ENCODE measurements at regions not wholly inside any gene's neighbourhood (a gene's known extent, or its start where the extent isn't known, plus 50 kb on each side); places are given as distances from the start of the nearest gene placed in this dataset.

- H3K27ac Mint-ChIP-seq: no peak overlapping the region
- peaks cover 58% of the 10 kb centered on the region for H3K27me3 Mint-ChIP-seq
- peaks cover 12% of the 10 kb centered on the region for H3K4me1 Mint-ChIP-seq
- no peak overlapping the region for H3K4me3 Mint-ChIP-seq
- no peaks in the 10 kb centered on the region for H3K36me3 Mint-ChIP-seq (ENCODE audit: low read depth)
- H3K9me3 Mint-ChIP-seq: no peaks in the 10 kb centered on the region
- no peak for ATAC-seq (replicated peaks)
These were observed 388.6 kb downstream of the BCAT1 start for GRCh38 chr12:24560192-24560775.

DNA sequence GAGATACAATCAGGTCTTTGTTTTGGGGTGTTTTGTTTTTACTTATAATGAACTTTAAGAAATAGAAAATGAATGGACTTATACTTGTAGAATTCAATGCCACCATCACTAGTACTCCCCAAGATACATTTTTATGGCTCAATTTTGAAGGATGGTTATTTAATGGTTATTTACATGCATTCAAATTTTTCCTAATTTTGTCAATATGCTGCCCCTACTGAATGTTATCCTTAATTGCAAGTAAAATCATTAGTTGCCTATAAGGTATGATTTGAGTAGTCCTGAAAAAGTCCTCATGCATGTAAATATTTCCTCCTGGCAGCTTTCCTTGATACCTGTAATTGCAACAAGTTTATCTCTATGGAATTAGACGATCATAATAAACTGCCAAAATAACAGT lies 391.2 kb downstream of the BCAT1 start:
- Mint-ChIP-seq H3K4me3 (no peak overlapping the region), H3K27me3 (peaks cover 43% of the 10 kb centered on the region), H3K4me1 (peaks cover 6% of the 10 kb centered on the region), H3K27ac (no peak overlapping the region), H3K36me3 (ENCODE audit: low read depth) (no peaks in the 10 kb centered on the region), H3K9me3 (no peaks in the 10 kb centered on the region)
- no peak for ATAC-seq (replicated peaks)

DNA sequence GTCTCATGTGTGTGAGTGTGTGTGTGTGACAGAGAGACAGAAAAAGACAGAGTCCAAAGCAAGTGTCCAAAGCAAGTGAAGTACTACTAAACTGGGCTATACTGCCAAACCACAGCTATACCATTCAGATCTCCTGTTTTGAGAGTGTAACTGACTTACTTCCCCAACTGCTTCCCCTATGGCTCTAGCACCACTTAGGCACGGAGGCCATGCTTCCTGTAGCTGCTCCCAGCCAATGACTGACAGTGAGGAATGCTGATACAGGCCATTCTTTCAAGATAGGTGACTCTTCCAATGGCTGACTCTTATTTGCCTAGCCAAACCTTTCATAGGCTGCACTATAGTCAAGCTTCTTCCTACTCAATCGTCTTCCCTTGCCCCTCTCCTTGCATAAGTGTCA lies 393.2 kb downstream of the BCAT1 start:
- no peaks in the 10 kb centered on the region for H3K4me1 Mint-ChIP-seq
- H3K4me3 Mint-ChIP-seq: no peak overlapping the region
- H3K36me3 Mint-ChIP-seq (ENCODE audit: low read depth): no peaks in the 10 kb centered on the region
- ATAC-seq (replicated peaks): no peak
- no peak overlapping the region for H3K27ac Mint-ChIP-seq
- H3K9me3 Mint-ChIP-seq: no peaks in the 10 kb centered on the region
- peaks cover 29% of the 10 kb centered on the region for H3K27me3 Mint-ChIP-seq

DNA sequence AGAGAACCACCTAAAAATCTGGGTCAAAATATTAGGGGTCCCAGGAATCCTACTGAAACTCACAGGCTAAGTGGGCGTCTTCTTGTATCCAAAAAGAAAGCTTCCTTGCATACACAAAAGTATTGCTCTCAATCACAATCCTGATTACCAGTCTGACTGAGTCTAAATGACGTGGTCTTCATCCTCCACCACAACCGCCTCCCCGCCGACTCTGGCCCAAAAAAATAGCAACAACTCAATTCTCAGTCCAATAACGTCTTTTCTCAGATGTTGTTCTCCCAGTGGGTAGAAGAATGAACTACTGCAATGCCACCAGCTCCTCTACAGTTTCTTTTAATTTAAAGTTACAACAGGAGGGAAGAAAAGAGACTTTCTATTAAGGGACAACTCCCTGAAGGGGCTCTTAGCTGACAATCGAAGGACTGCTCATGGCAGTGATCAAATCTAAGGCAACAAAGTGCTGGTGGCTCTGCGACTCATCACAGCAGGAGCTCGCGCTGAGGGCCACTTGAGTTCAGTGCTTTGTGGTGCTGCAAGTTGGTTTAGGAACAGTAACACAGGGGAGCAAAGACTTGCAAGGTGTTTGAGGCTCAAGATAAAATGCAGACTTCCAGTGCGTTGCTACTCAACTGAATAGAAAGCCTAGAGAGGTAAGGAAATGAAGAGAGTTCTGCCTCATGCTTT lies 394.1 kb downstream of the BCAT1 start:
- H3K4me1 Mint-ChIP-seq: no peaks in the 10 kb centered on the region
- no peak overlapping the region for H3K27ac Mint-ChIP-seq
- no peaks in the 10 kb centered on the region for H3K36me3 Mint-ChIP-seq (ENCODE audit: low read depth)
- H3K4me3 Mint-ChIP-seq: no peak overlapping the region
- ATAC-seq (replicated peaks): no peak
- H3K9me3 Mint-ChIP-seq: no peaks in the 10 kb centered on the region
- H3K27me3 Mint-ChIP-seq: peaks cover 20% of the 10 kb centered on the region

DNA sequence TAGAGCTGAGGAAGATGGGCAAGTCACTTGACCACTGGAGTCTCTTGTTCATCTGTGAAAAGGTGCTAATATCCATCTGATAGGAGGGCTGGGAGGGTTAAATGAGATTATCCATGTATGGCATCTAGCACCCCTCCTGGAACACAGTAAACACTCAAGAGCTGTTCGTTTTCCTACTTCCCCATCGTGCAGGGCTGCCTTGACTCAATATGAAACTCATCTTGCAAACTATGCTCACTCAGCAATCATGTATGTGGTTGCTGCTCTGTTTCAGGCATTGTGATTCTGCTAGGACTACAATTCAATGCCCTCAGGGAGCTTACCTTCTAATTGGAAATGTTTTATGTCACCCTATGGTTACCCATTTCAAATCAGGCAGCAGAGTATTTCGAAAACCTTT lies 395.6 kb downstream of the BCAT1 start:
- no peaks in the 10 kb centered on the region for H3K9me3 Mint-ChIP-seq
- no peak overlapping the region for H3K4me3 Mint-ChIP-seq
- peaks cover 13% of the 10 kb centered on the region for H3K27me3 Mint-ChIP-seq
- H3K27ac Mint-ChIP-seq: no peak overlapping the region
- ATAC-seq (replicated peaks): no peak
- no peaks in the 10 kb centered on the region for H3K4me1 Mint-ChIP-seq
- H3K36me3 Mint-ChIP-seq (ENCODE audit: low read depth): no peaks in the 10 kb centered on the region

DNA sequence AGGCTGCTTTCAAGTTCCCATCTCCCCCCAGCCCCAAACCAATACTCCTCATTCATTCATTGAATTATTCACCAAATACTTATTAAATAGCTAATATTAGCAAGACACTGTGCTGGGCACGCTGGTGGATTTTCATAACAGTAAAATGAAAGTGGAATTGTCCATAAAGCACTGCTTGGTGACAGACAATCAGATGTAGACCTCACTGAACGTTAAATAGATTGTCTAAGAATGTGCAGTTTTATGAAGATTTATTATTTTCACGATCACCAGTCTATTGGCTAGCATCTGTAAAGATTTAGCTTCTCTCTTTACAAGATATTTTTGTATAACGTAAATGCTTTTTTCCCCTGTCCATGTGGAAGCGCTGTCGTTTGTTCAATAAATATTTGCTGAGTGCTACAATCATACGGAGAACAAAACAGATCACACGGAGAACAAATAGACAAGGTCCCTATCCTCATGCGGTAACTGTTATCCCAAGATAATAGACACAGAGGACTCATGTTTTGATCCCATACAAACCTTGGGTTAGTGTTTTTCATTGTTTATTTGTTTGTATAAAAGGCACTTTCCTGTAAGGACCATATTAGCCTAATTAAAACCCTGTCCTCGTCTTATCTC lies 397.6 kb downstream of the BCAT1 start:
- H3K27ac Mint-ChIP-seq: no peak overlapping the region
- H3K9me3 Mint-ChIP-seq: peaks cover 2% of the 10 kb centered on the region
- ATAC-seq (replicated peaks): no peak
- H3K4me1 Mint-ChIP-seq: no peaks in the 10 kb centered on the region
- H3K36me3 Mint-ChIP-seq (ENCODE audit: low read depth): no peaks in the 10 kb centered on the region
- H3K27me3 Mint-ChIP-seq: peaks cover 10% of the 10 kb centered on the region
- H3K4me3 Mint-ChIP-seq: no peak overlapping the region

GRCh38 chr12:24550609-24551008 lies 398.3 kb downstream of the BCAT1 start:
- Mint-ChIP-seq H3K27me3 (peaks cover 10% of the 10 kb centered on the region), H3K9me3 (peaks cover 3% of the 10 kb centered on the region), H3K4me3 (no peak overlapping the region), H3K4me1 (no peaks in the 10 kb centered on the region), H3K36me3 (ENCODE audit: low read depth) (no peaks in the 10 kb centered on the region), H3K27ac (no peak overlapping the region)
- ATAC-seq (replicated peaks): no peak

GRCh38 chr12:24546661-24547060 lies 402.2 kb downstream of the BCAT1 start:
- Mint-ChIP-seq H3K9me3 (peaks cover 3% of the 10 kb centered on the region), H3K27me3 (peaks cover 2% of the 10 kb centered on the region), H3K4me3 (no peak overlapping the region), H3K4me1 (no peaks in the 10 kb centered on the region), H3K36me3 (ENCODE audit: low read depth) (no peaks in the 10 kb centered on the region), H3K27ac (no peak overlapping the region)
- ATAC-seq (replicated peaks): no peak

- ATAC-seq (replicated peaks): no peak
- Mint-ChIP-seq H3K27me3 (no peaks in the 10 kb centered on the region), H3K4me3 (no peak overlapping the region), H3K9me3 (peaks cover 3% of the 10 kb centered on the region), H3K36me3 (ENCODE audit: low read depth) (no peaks in the 10 kb centered on the region), H3K27ac (no peak overlapping the region), H3K4me1 (no peaks in the 10 kb centered on the region)
These were observed 402.8 kb downstream of the BCAT1 start for GRCh38 chr12:24546084-24546483.

DNA sequence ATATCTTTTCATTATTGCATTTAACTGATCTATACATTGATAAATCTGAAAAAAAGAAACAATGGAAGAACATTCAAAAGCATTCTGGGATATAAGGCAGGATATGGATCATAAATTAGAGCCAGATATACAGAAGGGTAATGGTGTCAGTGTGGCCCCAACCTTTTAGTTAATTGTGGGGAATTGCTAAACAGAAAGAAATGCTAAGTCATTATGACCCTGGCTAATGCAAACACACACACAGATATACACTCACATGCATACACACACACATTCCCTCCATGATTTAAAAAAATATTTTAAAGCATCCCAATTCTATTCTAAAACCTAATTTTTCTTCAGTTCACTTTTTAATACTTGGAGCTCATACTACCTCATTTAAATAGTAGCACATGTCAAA lies 404.5 kb downstream of the BCAT1 start:
- Mint-ChIP-seq H3K27ac (no peak overlapping the region), H3K4me1 (no peaks in the 10 kb centered on the region), H3K36me3 (ENCODE audit: low read depth) (no peaks in the 10 kb centered on the region), H3K4me3 (no peak overlapping the region), H3K9me3 (peaks cover 3% of the 10 kb centered on the region), H3K27me3 (no peaks in the 10 kb centered on the region)
- no peak for ATAC-seq (replicated peaks)

DNA sequence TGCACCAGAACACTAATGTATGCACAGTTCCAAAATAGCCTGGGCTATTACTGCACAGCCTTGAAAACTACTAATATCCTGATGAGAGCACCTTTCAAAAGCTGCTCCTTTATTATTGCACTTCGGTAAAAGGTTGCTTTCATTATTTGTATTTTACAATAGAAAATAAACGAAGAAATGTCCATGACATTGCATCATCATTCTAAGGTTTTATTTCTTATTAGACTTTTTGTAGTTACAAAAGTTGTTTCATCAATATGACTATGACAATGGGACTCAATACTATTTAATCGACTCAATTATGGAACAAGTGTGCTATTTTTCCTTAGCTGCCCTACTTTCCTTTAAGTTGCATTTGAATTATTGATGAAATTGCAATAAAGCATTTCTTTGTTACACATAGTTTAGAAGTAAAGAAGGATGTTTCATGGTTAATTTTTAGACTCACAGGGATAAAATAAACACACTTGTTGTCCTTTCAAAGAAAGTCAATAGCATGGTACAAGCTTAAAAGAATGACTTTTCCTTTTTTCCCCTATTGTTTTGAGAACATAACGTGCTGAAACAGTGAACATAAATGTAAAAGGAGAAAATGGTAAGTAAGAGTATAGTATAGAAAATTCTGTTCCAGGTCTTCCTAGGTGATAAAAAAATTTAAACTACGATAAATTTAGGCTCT lies 407.6 kb downstream of the BCAT1 start:
- Mint-ChIP-seq H3K27me3 (no peaks in the 10 kb centered on the region), H3K9me3 (peaks cover under 1% of the 10 kb centered on the region), H3K27ac (no peak overlapping the region), H3K36me3 (ENCODE audit: low read depth) (no peaks in the 10 kb centered on the region), H3K4me3 (no peak overlapping the region), H3K4me1 (no peaks in the 10 kb centered on the region)
- no peak for ATAC-seq (replicated peaks)

DNA sequence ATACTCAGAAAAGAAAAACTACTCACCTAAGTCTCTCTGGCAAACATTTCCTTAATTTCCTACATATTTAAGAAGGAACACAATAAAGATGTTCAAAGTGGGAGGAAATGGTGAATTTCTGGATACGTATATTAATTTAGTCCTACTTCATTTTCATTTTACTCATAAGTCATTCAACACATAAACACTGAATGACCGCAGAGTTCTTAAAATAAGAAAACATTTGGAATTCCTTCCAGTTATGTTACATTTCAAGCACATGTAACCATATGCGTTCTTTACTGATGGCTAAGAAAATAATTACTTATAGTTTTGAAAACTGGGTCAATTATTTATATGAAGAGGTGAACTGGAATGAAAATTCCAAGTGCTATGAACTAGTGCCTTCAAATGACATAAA lies 409.3 kb downstream of the BCAT1 start:
- Mint-ChIP-seq H3K36me3 (ENCODE audit: low read depth) (no peaks in the 10 kb centered on the region), H3K4me3 (no peak overlapping the region), H3K9me3 (no peaks in the 10 kb centered on the region), H3K27ac (no peak overlapping the region), H3K4me1 (no peaks in the 10 kb centered on the region), H3K27me3 (no peaks in the 10 kb centered on the region)
- ATAC-seq (replicated peaks): no peak

DNA sequence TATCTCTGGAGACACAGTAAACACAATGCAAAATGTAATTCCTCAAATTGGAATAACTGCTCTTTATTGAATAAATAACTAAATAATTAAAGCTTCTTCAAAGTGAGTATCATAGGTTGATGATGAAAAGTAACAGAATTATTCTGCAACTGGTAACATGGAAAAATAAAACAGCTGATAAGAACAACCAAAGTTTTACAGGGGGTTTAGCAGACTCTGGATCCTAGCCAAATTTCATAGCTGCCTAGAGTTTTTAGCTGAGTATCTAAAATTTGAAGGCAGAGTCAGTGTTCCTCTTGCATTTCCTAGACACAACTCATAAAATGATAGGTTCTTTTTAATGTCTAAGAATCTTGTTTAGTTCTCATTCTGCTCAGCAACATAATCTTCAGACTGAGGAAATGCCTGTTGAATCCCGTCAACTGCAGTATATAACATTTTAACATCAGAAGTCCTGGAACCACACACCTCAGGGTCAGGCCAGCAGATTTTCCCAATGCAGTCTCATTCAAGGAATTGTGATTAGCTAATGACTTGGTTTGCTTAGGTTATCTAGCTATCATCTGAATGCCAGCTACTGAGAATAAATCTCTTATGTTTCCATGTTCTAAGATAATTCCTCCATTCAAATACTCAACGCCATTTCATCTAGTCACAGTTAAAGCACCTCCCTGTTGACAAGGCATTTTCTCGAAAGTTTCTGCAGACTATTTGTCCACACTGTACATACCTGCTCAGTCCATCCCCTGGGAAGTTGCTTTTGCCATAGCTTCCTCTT lies 411.6 kb downstream of the BCAT1 start:
- no peak for ATAC-seq (replicated peaks)
- H3K4me1 Mint-ChIP-seq: no peaks in the 10 kb centered on the region
- no peaks in the 10 kb centered on the region for H3K9me3 Mint-ChIP-seq
- no peak overlapping the region for H3K27ac Mint-ChIP-seq
- H3K27me3 Mint-ChIP-seq: peaks cover 3% of the 10 kb centered on the region
- H3K36me3 Mint-ChIP-seq (ENCODE audit: low read depth): no peaks in the 10 kb centered on the region
- no peak overlapping the region for H3K4me3 Mint-ChIP-seq

DNA sequence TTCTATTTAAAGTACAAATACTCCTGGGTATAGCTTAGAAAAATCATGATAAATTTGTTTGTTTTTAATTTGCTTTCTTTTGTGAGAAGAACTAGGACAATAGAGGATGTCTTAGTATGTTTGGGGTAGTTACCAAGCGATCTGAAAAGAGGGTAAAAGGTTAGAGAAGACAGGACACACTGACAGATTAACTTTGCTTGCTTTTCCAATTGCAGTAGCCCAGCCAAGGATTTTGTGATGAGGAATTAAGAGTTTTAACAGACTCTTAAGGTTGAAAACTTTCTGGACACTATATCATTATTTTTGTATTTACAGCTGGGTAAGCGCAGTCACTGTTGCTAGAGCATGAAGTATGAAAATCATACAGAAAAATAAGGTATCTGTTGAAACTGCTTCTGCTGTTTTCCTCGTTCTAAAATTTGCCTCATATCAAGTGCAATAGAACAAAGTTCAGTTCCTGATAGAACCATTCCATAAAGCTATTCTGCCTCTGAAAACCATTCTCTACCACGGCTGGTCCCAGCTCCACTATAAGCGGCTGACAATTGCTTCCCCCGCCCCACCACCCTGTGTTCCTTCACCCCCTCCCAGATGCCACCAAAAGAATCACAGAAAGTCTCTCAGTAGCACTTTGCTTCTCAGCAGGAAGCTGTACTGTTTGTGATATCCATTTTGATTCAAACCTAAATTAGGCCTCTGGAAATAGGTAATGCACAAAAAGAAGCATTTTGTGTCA lies 413.4 kb downstream of the BCAT1 start:
- ATAC-seq (replicated peaks): no peak
- Mint-ChIP-seq H3K36me3 (ENCODE audit: low read depth) (no peaks in the 10 kb centered on the region), H3K9me3 (no peaks in the 10 kb centered on the region), H3K27ac (no peak overlapping the region), H3K4me3 (no peak overlapping the region), H3K4me1 (no peaks in the 10 kb centered on the region), H3K27me3 (peaks cover 3% of the 10 kb centered on the region)

Measured in activated T-helper 17 cell treated with anti-CD3 and anti-CD28 coated beads, Interleukin-2, amount 50 U/mL, for 72 hours (primary cell).